ENCODE measurements at regions not wholly inside any gene's neighbourhood (a gene's known extent, or its start where the extent isn't known, plus 50 kb on each side); places are given as distances from the start of the nearest gene placed in this dataset.

DNA sequence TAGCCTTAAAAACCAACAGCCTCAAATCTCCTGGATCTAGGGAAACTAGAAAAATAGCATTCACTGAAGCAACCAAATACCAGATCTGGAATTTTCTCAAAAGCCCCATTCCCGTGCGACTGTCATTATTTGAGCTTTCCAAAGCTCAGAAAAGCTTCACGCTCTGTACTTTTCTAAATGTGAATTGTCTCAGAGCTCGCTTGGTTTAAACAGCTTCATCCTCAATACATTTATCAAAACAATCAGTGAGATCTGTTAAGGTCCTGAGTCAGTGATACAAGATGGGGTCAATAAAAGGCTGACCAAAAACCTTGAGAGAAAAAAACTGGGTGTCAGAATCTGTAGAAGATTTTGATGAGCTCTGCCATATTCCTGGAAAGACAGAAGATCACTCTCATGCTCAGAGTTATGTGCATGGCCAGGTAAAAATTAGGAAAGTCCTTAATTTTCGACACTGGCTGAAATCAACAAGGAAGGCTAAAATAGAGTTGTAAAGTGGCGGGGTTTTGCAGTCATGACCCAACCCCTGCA is 60.2 kb upstream of the VPREB1 start:
- TF ChIP-seq, protein P1, sequence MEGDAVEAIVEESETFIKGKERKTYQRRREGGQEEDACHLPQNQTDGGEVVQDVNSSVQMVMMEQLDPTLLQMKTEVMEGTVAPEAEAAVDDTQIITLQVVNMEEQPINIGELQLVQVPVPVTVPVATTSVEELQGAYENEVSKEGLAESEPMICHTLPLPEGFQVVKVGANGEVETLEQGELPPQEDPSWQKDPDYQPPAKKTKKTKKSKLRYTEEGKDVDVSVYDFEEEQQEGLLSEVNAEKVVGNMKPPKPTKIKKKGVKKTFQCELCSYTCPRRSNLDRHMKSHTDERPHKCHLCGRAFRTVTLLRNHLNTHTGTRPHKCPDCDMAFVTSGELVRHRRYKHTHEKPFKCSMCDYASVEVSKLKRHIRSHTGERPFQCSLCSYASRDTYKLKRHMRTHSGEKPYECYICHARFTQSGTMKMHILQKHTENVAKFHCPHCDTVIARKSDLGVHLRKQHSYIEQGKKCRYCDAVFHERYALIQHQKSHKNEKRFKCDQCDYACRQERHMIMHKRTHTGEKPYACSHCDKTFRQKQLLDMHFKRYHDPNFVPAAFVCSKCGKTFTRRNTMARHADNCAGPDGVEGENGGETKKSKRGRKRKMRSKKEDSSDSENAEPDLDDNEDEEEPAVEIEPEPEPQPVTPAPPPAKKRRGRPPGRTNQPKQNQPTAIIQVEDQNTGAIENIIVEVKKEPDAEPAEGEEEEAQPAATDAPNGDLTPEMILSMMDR (IDR thresholded peaks at IDR 0.05; ENCODE audit: poor library complexity, severe bottlenecking) = no peak
- no peak for TF ChIP-seq EZH2 (IDR thresholded peaks at IDR 0.05; ENCODE audit: borderline replicate concordance, insufficient read depth, low read length, poor library complexity, severe bottlenecking)
- TF ChIP-seq TAF1 (IDR thresholded peaks at IDR 0.05; ENCODE audit: low read depth) = no peak
- TF ChIP-seq POLR2AphosphoS5 (IDR thresholded peaks at IDR 0.05) = no peak
